HG03378 (cell line): ENCODE measurements at regions not wholly inside any gene's neighbourhood (a gene's known extent, or its start where the extent isn't known, plus 50 kb on each side); places are given as distances from the start of the nearest gene placed in this dataset.
"Not testable (repeated sequence)": the region's sequence is repeated elsewhere in the genome, so short reads cannot be mapped to it uniquely, and the experiment has no call there.

Source experiments
- ATAC-seq: cut with Tn5 transposase; IDR thresholded peaks from one replicate; pipeline ENCODE4 v1.9.1; 2021; ENCODE audit warnings: mild to moderate bottlenecking, moderate library complexity; ENCODE audit not compliant: unreplicated experiment

GRCh38 chr19:27894906-27895754, 1317.8 kb downstream of the UQCRFS1 start:
- no peak for ATAC-seq

GRCh38 chr19:27892500-27892899, 1320.5 kb downstream of the UQCRFS1 start:
- ATAC-seq, result no peak

DNA sequence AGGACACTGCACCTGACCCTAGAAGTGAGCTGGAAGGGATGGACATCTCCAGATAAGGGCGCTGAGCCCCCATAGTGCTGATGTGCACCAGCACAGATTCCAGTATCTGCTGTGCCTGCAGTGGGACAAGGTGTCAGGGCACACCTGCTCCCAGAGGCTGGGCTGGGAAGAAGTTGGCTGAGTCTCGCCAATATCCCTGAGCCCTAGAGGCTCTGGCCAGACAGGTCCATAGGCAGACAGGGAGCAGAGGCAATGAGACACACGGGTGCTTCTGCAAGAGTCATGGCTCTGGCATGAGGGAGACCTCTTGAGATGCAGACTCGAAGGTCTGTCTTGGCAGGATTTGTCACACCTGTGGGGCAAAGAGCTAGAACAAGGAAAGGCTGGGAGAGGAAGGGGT, 1321.5 kb downstream of the UQCRFS1 start:
- ATAC-seq, result no peak

- ATAC-seq, result no peak
These were observed 1322.3 kb downstream of the UQCRFS1 start for GRCh38 chr19:27890696-27891095.

- ATAC-seq, result no peak
These were observed 1322.7 kb downstream of the UQCRFS1 start for GRCh38 chr19:27890206-27890605.

DNA sequence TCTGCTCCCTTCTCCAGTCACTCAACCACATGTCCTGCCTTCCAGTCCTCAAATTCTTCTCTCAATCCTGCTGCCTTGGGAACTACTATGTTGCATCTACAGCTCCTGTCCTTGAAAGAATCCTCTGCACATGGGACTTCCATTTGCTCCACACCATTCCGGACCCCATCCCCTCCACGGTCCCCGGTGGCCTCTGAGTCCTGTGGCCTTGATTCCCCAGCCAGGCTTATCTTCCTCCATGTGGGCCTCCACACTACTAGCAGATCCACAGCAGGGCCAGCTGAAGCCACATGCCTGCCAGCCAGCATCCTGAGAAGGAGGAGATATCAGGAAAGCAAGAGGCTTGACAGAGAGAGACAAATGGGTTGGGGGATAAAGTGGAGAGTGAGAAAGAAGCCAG, 1323.8 kb downstream of the UQCRFS1 start:
- no peak for ATAC-seq

DNA sequence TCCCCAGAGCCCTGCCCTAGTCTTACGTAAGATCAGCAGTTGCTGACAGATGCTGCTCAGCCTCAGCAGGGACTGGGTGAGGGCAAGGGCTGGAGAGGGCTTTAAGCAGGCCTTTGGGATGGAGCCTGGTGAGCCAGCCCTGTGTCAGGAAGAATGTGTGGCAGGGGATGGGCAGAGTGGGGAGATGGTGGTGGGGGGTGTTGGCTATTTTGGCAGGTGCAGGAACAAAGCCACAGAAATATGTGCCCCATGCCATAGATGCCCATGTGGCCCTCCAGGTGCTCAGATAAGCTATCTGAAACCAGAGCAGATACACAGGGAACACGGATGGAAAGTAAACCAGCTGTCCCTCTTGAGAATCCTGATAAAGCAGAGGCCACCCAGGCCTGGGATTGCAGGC, 1325.0 kb downstream of the UQCRFS1 start:
- no peak for ATAC-seq

GRCh38 chr19:27885359-27885758, 1327.6 kb downstream of the UQCRFS1 start:
- no peak for ATAC-seq

DNA sequence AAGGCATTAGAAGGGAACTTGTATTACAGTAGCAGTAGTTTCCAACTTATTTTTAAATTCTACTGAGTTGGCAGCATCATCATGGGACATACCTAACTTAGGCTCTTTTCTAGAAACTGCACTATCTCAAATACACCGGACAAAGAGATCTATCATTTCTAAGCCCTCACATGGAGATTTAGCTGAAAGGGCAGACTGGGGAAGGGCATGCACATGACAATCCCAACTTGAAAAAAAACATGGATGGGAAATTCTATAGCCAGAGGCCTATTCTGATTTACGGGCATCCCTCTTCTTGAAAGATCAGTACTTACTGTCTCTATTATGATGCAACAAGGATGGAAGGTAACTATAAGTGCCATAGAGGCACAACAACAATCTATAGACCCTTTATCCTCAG, 1328.6 kb downstream of the UQCRFS1 start:
- no peak for ATAC-seq

DNA sequence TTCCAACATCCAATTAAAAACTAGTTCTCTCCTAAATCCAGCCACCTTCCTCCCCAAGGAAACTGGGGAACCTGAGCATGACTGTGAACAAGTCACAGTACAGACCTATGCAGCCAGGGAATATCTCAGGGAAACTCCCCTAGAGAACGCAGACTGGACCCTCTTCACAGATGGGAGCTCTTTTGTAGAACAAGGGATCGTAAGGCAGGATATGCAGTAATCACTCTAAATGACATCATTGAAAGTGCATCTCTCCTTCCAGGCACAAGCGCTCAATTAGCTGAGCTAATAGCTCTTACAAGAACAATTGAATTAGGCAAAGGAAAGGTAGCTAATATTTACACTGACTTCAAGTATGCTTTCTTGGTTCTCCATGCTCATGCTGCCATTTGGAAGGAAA, 1331.7 kb downstream of the UQCRFS1 start:
- ATAC-seq, result no peak

- no peak for ATAC-seq
These were observed 1335.9 kb downstream of the UQCRFS1 start for GRCh38 chr19:27876976-27877512.

DNA sequence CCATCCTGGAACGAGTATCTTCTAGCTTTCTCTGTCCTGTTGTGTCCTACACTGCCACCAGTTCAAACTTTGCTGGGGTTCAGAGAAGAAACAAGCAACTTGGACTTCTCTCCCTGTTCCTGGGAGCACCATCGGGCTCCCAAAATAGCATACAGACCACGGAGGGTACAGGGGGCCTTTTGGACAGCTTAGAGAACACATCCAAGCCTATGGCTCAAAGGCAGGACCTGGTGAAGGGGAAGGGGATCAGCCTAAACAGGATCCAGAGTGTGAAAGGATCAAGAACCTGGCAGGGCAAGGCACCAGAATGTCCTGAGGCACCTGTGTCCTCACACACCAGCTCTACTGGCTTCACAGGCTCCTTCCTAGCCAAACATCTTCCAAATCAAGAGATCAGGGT, 1336.5 kb downstream of the UQCRFS1 start:
- no peak for ATAC-seq

- ATAC-seq, result no peak
These were observed 1340.6 kb downstream of the UQCRFS1 start for GRCh38 chr19:27872370-27872769.

DNA sequence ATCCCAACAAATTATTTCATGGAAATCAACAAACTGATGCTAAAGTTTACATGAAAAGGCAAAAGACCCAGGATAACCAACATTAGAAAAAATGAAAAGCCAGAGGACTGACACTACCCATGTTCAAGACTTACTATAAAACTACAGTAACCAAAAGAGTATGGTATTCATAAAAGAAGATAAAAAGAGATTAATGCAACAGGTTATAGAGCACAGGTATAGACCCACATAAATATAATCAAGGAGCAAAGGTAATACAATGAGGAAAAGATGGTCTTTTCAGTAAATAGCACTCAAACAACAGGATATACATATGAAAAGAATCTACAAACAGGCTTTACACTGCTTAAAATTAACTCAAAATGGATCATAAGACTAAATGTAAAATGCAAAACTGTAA, 1342.7 kb downstream of the UQCRFS1 start:
- ATAC-seq, result no peak

DNA sequence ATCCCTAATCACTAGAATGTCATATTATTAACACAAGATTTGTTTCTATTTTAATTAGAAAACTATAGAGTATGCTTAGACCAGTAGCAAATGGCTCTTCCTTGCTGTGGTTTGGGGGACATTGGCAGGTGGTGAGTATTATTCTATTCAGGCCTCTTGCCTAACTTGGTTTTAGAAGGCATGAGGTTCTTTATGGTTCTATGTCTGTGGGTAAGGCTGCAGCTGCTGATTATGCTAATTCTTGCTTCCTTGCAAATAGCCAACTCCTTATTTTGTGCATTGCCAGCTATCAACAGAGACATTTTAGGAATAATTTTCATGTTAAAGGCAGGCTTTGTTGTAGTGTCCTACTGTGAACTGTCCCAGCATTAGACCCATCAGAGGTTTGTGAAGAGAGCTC, 1344.9 kb downstream of the UQCRFS1 start:
- no peak for ATAC-seq

GRCh38 chr19:27865927-27866777, 1346.8 kb downstream of the UQCRFS1 start:
- no peak for ATAC-seq

- ATAC-seq, result no peak
These were observed 1351.5 kb downstream of the UQCRFS1 start for GRCh38 chr19:27861411-27861975.

- ATAC-seq, result no peak
These were observed 1352.5 kb downstream of the UQCRFS1 start for GRCh38 chr19:27860309-27860934.

DNA sequence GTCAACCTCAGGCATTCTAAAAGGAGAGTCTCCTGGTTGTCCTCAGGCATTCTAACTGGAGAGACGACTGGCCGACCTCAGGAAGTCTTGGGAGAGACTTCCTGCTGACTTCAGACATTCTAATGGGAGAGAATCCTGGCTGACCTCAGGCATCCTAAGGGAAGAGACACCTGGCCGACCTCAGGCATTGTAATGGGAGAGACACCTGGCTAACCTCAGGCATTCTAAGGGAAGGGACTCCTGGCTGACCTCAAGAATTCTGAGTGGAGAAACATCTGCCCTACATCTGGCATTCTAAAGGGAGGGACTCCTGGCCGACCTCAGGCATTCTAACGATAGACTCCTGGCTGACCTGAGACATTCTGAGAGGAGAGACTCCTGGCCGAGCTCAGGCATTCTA, 1353.3 kb downstream of the UQCRFS1 start:
- no peak for ATAC-seq

- no peak for ATAC-seq
These were observed 1353.9 kb downstream of the UQCRFS1 start for GRCh38 chr19:27858981-27859581.

DNA sequence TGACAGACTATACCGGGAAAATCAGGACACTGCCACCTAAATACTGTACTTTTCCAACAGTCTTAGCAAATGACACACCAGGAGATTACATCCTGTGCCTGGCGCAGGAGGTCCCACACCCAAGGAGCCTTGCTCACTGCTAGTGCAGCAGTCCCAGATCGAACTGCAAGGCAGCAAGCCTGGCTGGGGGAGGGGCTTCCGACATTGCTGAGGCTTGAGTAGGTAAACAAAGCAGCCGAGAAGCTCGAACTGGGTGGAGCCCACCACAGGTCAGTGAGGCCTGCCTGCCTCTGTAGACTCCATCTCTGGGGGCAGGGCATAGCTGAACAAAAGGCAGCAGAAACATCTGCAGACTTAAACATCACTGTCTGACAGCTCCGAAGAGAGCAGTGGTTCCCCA, 1360.0 kb downstream of the UQCRFS1 start:
- ATAC-seq, result not testable (repeated sequence)
